ENCODE measurements at regions not wholly inside any gene's neighbourhood (a gene's known extent, or its start where the extent isn't known, plus 50 kb on each side); places are given as distances from the start of the nearest gene placed in this dataset.

DNA sequence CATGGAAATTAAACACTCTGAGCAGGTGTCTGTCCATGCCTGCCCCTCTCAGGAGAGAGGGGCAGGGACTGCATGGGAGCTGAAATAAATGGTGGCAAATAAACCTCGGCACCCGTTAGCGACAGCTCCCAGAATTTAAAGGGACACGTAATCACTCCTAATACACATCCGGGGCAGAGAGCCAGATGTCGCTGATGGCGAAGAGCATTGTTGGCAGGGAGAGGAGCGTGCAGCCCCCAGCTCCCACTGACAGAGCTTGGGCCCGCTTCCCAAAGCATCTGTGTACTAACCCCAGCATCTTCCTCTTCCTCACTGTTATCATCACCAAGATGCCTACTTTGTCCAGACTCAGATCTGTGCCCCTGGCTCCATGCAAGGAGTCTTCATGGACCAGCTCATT is 85.8 kb downstream of the IRX5 start:
- H3K36me3 ChIP-seq: no peaks in the 10 kb centered on the region
- TF ChIP-seq, protein P1, sequence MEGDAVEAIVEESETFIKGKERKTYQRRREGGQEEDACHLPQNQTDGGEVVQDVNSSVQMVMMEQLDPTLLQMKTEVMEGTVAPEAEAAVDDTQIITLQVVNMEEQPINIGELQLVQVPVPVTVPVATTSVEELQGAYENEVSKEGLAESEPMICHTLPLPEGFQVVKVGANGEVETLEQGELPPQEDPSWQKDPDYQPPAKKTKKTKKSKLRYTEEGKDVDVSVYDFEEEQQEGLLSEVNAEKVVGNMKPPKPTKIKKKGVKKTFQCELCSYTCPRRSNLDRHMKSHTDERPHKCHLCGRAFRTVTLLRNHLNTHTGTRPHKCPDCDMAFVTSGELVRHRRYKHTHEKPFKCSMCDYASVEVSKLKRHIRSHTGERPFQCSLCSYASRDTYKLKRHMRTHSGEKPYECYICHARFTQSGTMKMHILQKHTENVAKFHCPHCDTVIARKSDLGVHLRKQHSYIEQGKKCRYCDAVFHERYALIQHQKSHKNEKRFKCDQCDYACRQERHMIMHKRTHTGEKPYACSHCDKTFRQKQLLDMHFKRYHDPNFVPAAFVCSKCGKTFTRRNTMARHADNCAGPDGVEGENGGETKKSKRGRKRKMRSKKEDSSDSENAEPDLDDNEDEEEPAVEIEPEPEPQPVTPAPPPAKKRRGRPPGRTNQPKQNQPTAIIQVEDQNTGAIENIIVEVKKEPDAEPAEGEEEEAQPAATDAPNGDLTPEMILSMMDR (IDR thresholded peaks at IDR 0.05): no peak
- no peak for TF ChIP-seq POLR2A (IDR thresholded peaks at IDR 0.05)
- 20% methylated on average over 3 of the region's 9 CpGs for WGBS (ENCODE audit: insufficient coverage, low coverage, low lambda C conversion rate, missing lambda C conversion rate)
- no peak for DNase-seq
- H3K27me3 ChIP-seq: no peaks in the 10 kb centered on the region
- ATAC-seq: no peak
- intact Hi-C loops (cut with DNase I): no loop called here
- H3K4me1 ChIP-seq: no peaks in the 10 kb centered on the region
- no peak overlapping the region for H3K27ac ChIP-seq
- no peak overlapping the region for H3K4me3 ChIP-seq
- H3K9me3 ChIP-seq: peaks cover 0 to 3% (median 0%) of the 10 kb centered on the region in 4 donors

DNA sequence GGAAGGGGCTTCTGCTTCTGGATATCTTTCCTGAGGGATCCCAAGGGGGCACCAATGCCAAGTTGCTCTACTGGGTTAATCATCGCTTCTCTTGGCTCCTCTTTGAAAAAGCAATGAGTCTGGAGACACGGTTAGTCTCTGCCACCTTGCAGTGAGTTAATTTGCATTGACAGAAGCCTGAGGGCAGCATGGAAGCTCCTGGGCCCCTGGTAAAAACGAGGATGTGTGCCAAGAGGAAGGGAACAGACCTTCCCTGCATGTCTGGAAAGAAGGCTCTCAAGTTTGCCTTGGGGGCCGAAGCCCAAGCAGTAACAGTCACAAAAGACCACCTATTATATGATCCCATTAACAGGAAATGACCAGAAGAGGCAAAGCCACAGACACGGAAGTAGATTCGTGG is 86.7 kb downstream of the IRX5 start:
- WGBS (ENCODE audit: insufficient coverage, low coverage, low lambda C conversion rate, missing lambda C conversion rate): 55% methylated on average over 3 of the region's 6 CpGs
- intact Hi-C loops (cut with DNase I): no loop called here
- TF ChIP-seq, protein P1 (IDR thresholded peaks at IDR 0.05): no peak
- TF ChIP-seq POLR2A (IDR thresholded peaks at IDR 0.05): no peak

DNA sequence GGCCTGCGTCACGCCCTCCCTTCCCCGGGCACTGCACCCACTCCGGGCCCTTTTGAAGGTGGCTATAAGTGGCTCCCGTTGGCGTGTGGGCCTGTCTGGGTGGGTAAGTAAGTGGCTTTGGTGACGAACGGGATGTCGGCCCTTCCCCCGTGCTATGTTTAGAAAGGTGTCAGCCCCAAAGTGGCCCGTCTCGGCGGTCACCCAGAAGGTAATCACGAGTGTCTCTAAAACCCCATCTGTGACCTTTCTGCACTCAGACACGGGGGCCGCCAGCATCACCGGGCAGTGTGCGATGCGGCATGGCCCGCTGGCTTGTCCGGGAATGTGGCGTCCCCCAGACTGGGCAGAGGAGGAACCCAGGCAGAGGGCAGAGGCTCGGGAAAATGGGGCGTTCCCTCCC is 88.2 kb downstream of the IRX5 start:
- Histone ChIP-seq H3K4me3 (no peak overlapping the region), H3K9me3 (peaks cover 0 to 3% (median 0%) of the 10 kb centered on the region in 4 donors), H3K36me3 (no peaks in the 10 kb centered on the region), H3K27me3 (no peaks in the 10 kb centered on the region), H3K4me1 (no peaks in the 10 kb centered on the region), H3K27ac (no peak overlapping the region)
- no peak for TF ChIP-seq POLR2A (IDR thresholded peaks at IDR 0.05)
- TF ChIP-seq, protein P1 (IDR thresholded peaks at IDR 0.05): no peak
- intact Hi-C loops (cut with DNase I): no loop called here
- WGBS (ENCODE audit: insufficient coverage, low coverage, low lambda C conversion rate, missing lambda C conversion rate): 74% methylated on average over 10 of the region's 24 CpGs
- DNase-seq (no peak), ATAC-seq (no peak)

More for the DNA sequence above, 86.7 kb downstream of the IRX5 start:
- ATAC-seq (no peak), DNase-seq (no peak)
- Histone ChIP-seq H3K4me1 (no peaks in the 10 kb centered on the region), H3K27ac (no peak overlapping the region), H3K4me3 (no peak overlapping the region), H3K9me3 (peaks cover 0 to 3% (median 0%) of the 10 kb centered on the region in 4 donors), H3K27me3 (no peaks in the 10 kb centered on the region), H3K36me3 (no peaks in the 10 kb centered on the region)

DNA sequence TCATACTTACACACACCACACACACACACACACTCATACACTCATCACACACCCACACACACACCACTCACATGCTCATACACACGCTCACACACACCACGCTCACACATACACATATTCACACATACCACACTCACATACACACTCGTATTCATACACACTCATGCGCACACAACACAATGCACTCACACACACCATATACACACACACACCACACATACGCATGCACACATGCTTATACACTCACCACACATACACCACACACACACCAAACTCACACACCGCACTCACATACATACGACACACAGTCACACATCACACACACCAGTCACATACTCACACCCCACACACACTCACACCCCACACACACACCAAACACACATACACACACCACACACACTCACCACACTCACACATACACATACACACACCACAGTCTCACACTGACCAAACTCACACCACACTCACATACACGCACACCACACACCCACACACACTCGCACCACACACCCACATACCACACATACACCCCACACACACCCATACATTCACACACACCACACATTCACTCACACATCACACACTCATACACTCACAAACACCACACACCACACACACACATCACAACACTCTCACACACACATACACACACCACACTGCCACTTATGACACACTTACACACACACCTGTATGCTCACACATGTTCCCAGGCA is 88.9 kb downstream of the IRX5 start:
- ATAC-seq (no peak), DNase-seq (no peak)
- TF ChIP-seq, protein P1 (IDR thresholded peaks at IDR 0.05): no peak
- TF ChIP-seq POLR2A (IDR thresholded peaks at IDR 0.05): no peak
- Histone ChIP-seq H3K36me3 (no peaks in the 10 kb centered on the region), H3K4me3 (no peak overlapping the region), H3K9me3 (peaks cover 0 to 3% (median 0%) of the 10 kb centered on the region in 4 donors), H3K27me3 (no peaks in the 10 kb centered on the region), H3K27ac (no peak overlapping the region), H3K4me1 (no peaks in the 10 kb centered on the region)
- intact Hi-C loops (cut with DNase I): no loop called here
- 87% methylated on average over 9 of the region's 9 CpGs for WGBS (ENCODE audit: insufficient coverage, low coverage, low lambda C conversion rate, missing lambda C conversion rate)
